ENCODE measurements at regions not wholly inside any gene's neighbourhood (a gene's known extent, or its start where the extent isn't known, plus 50 kb on each side); places are given as distances from the start of the nearest gene placed in this dataset.
"Not testable (repeated sequence)": the region's sequence is repeated elsewhere in the genome, so short reads cannot be mapped to it uniquely, and the experiment has no call there.

- Histone ChIP-seq H3K4me1 (no peaks in the 10 kb centered on the region), H3K27me3 (no peaks in the 10 kb centered on the region), H3K36me3 (no peaks in the 10 kb centered on the region), H3K4me3 (replicated peaks in 1 of 3) (no peak overlapping the region), H3K9me3 (no peaks in the 10 kb centered on the region), H3K27ac (no peak overlapping the region)
- 40 to 44% methylated on average over 7 of the region's 7 CpGs for WGBS, 2 donors
- TF ChIP-seq CTCF (IDR thresholded peaks at IDR 0.05) = no peak
- TF ChIP-seq POLR2A (IDR thresholded peaks at IDR 0.05) = no peak
- DNase-seq = no peak
- intact Hi-C loops (cut with DNase I) = no loop called here
Measured at GRCh38 chr16:52741351-52741750, 194.4 kb upstream of the TOX3 start.

- Histone ChIP-seq H3K4me3 (replicated peaks in 1 of 3) (no peak overlapping the region), H3K27me3 (no peaks in the 10 kb centered on the region), H3K27ac (no peak overlapping the region), H3K9me3 (no peaks in the 10 kb centered on the region), H3K36me3 (no peaks in the 10 kb centered on the region), H3K4me1 (no peaks in the 10 kb centered on the region)
- no peak for DNase-seq
- intact Hi-C loops (cut with DNase I) = no loop called here
- TF ChIP-seq CTCF (IDR thresholded peaks at IDR 0.05) (no peak), POLR2A (IDR thresholded peaks at IDR 0.05) (no peak)
- 72 to 80% methylated on average over 4 of the region's 4 CpGs for WGBS, 2 donors
Measured at GRCh38 chr16:52740766-52741165, 193.8 kb upstream of the TOX3 start.

GRCh38 chr16:52740333-52740732, 193.4 kb upstream of the TOX3 start:
- 82 to 84% methylated on average over 2 of the region's 2 CpGs for WGBS, 2 donors
- intact Hi-C loops (cut with DNase I) = no loop called here
- H3K4me1 ChIP-seq = no peaks in the 10 kb centered on the region
- H3K27ac ChIP-seq = no peak overlapping the region
- no peaks in the 10 kb centered on the region for H3K36me3 ChIP-seq
- H3K9me3 ChIP-seq = no peaks in the 10 kb centered on the region
- H3K27me3 ChIP-seq = no peaks in the 10 kb centered on the region
- no peak overlapping the region for H3K4me3 ChIP-seq (replicated peaks in 1 of 3)
- no peak for DNase-seq
- no peak for TF ChIP-seq CTCF (IDR thresholded peaks at IDR 0.05)
- no peak for TF ChIP-seq POLR2A (IDR thresholded peaks at IDR 0.05)

GRCh38 chr16:52738992-52739391, 192.0 kb upstream of the TOX3 start:
- H3K4me1 ChIP-seq; H3K27ac ChIP-seq; H3K9me3 ChIP-seq; intact Hi-C loops (cut with DNase I); H3K36me3 ChIP-seq; H3K4me3 ChIP-seq (replicated peaks in 1 of 3); H3K27me3 ChIP-seq; DNase-seq: not testable (repeated sequence)
- 92 to 94% methylated on average over 2 of the region's 2 CpGs for WGBS, 2 donors

- H3K4me1 ChIP-seq = no peaks in the 10 kb centered on the region
- H3K27me3 ChIP-seq = no peaks in the 10 kb centered on the region
- H3K4me3 ChIP-seq (replicated peaks in 1 of 3) = no peak overlapping the region
- DNase-seq = no peak
- 89 to 100% methylated on average over 4 to 18 of the region's 24 CpGs for WGBS, 2 donors
- no peak overlapping the region for H3K27ac ChIP-seq
- TF ChIP-seq CTCF (IDR thresholded peaks at IDR 0.05) (no peak), POLR2A (IDR thresholded peaks at IDR 0.05) (no peak)
- intact Hi-C loops (cut with DNase I) = no loop called here
- no peaks in the 10 kb centered on the region for H3K9me3 ChIP-seq
- no peaks in the 10 kb centered on the region for H3K36me3 ChIP-seq
Measured at GRCh38 chr16:52731219-52731875, 184.4 kb upstream of the TOX3 start.

- Histone ChIP-seq H3K27ac (no peak overlapping the region), H3K27me3 (no peaks in the 10 kb centered on the region), H3K4me1 (no peaks in the 10 kb centered on the region), H3K4me3 (replicated peaks in 1 of 3) (no peak overlapping the region), H3K36me3 (no peaks in the 10 kb centered on the region), H3K9me3 (no peaks in the 10 kb centered on the region)
- WGBS, 2 donors = 89 to 93% methylated on average over 7 of the region's 7 CpGs
- intact Hi-C loops (cut with DNase I) = no loop called here
- no peak for TF ChIP-seq CTCF (IDR thresholded peaks at IDR 0.05)
- TF ChIP-seq POLR2A (IDR thresholded peaks at IDR 0.05) = no peak
- no peak for DNase-seq
Measured at GRCh38 chr16:52729731-52730130, 182.8 kb upstream of the TOX3 start.
